ENCODE measurements at regions not wholly inside any gene's neighbourhood (a gene's known extent, or its start where the extent isn't known, plus 50 kb on each side); places are given as distances from the start of the nearest gene placed in this dataset.

- Histone ChIP-seq H3K27me3 (ENCODE audit: insufficient read depth, low read depth) (peaks cover 15% of the 10 kb centered on the region), H3K36me3 (ENCODE audit: low read depth) (no peaks in the 10 kb centered on the region), H3K4me1 (replicated peaks; ENCODE audit: insufficient read depth) (no peaks in the 10 kb centered on the region), H3K9me3 (ENCODE audit: insufficient read depth, low read depth) (no peaks in the 10 kb centered on the region), H3K4me3 (no peak overlapping the region), H3K79me2 (ENCODE audit: low read depth) (no peaks in the 10 kb centered on the region), H3K27ac (no peak overlapping the region), H3F3A (ENCODE audit: insufficient read depth, low read depth) (no peaks in the 10 kb centered on the region), H4K20me1 (ENCODE audit: insufficient read depth) (no peaks in the 10 kb centered on the region), H3K9me2 (ENCODE audit: insufficient read depth) (no peaks in the 10 kb centered on the region), H3K4me2 (no peak overlapping the region), H2AFZ (no peak overlapping the region)
- DNase-seq: no peak
- TF ChIP-seq CTCF (conservative IDR thresholded peaks at IDR 0.05): no peak
- no peak for TF ChIP-seq EZH2 (IDR thresholded peaks at IDR 0.05; ENCODE audit: low read depth)
- CTCF ChIA-PET: no interaction called here
- POLR2A ChIA-PET (ENCODE audit: unreplicated experiment): no interaction called here
- no TSS peak for BruUV-seq (replicated peaks)
- intact Hi-C loops (cut with micrococcal nuclease; ENCODE audit: unreplicated experiment): no loop called here
These were observed 771.7 kb upstream of the TMEM132C start for GRCh38 chr12:127494961-127495915.

GRCh38 chr12:127496255-127496654 lies 770.7 kb upstream of the TMEM132C start:
- no peak overlapping the region for H2AFZ ChIP-seq
- BruUV-seq (replicated peaks): no TSS peak
- TF ChIP-seq EZH2 (IDR thresholded peaks at IDR 0.05; ENCODE audit: low read depth): no peak
- TF ChIP-seq CTCF (conservative IDR thresholded peaks at IDR 0.05): no peak
- no peaks in the 10 kb centered on the region for H3F3A ChIP-seq (ENCODE audit: insufficient read depth, low read depth)
- ChIA-PET CTCF (no interaction called here), POLR2A (ENCODE audit: unreplicated experiment) (no interaction called here)
- intact Hi-C loops (cut with micrococcal nuclease; ENCODE audit: unreplicated experiment): no loop called here
- no peak overlapping the region for H3K4me3 ChIP-seq
- H3K9me2 ChIP-seq (ENCODE audit: insufficient read depth): no peaks in the 10 kb centered on the region
- no peak for DNase-seq
- H3K4me1 ChIP-seq (replicated peaks; ENCODE audit: insufficient read depth): no peaks in the 10 kb centered on the region
- H3K9me3 ChIP-seq (ENCODE audit: insufficient read depth, low read depth): no peaks in the 10 kb centered on the region
- no peaks in the 10 kb centered on the region for H3K79me2 ChIP-seq (ENCODE audit: low read depth)
- no peaks in the 10 kb centered on the region for H3K36me3 ChIP-seq (ENCODE audit: low read depth)
- no peak overlapping the region for H3K27ac ChIP-seq
- peaks cover 7% of the 10 kb centered on the region; the same call in 1 of the 2 replicates for H3K27me3 ChIP-seq (ENCODE audit: insufficient read depth, low read depth)
- no peaks in the 10 kb centered on the region for H4K20me1 ChIP-seq (ENCODE audit: insufficient read depth)
- no peak overlapping the region for H3K4me2 ChIP-seq

- Histone ChIP-seq H3K9me2 (ENCODE audit: insufficient read depth) (no peaks in the 10 kb centered on the region), H2AFZ (no peak overlapping the region), H3K36me3 (ENCODE audit: low read depth) (no peaks in the 10 kb centered on the region), H3K4me1 (replicated peaks; ENCODE audit: insufficient read depth) (peaks cover 5% of the 10 kb centered on the region; the same call in 1 of the 2 replicates), H3F3A (ENCODE audit: insufficient read depth, low read depth) (no peaks in the 10 kb centered on the region), H3K9me3 (ENCODE audit: insufficient read depth, low read depth) (no peaks in the 10 kb centered on the region), H3K79me2 (ENCODE audit: low read depth) (no peaks in the 10 kb centered on the region), H3K4me2 (no peak overlapping the region), H3K4me3 (no peak overlapping the region), H3K27ac (no peak overlapping the region), H3K27me3 (ENCODE audit: insufficient read depth, low read depth) (0 out of 2 replicates have a peak, but pooled peaks cover 3% of the 10 kb centered on the region), H4K20me1 (ENCODE audit: insufficient read depth) (no peaks in the 10 kb centered on the region)
- no TSS peak for BruUV-seq (replicated peaks)
- no peak for TF ChIP-seq EZH2 (IDR thresholded peaks at IDR 0.05; ENCODE audit: low read depth)
- no peak for TF ChIP-seq CTCF (conservative IDR thresholded peaks at IDR 0.05)
- ChIA-PET POLR2A (ENCODE audit: unreplicated experiment) (no interaction called here), CTCF (no interaction called here)
- intact Hi-C loops (cut with micrococcal nuclease; ENCODE audit: unreplicated experiment): no loop called here
- DNase-seq: no peak
These were observed 766.4 kb upstream of the TMEM132C start for GRCh38 chr12:127500512-127501035.
